GM19467 (cell line): ENCODE measurements at regions not wholly inside any gene's neighbourhood (a gene's known extent, or its start where the extent isn't known, plus 50 kb on each side); places are given as distances from the start of the nearest gene placed in this dataset.

Experiments used
- ATAC-seq: cut with Tn5 transposase; IDR thresholded peaks from one replicate; pipeline ENCODE4 v1.9.1; 2021; ENCODE audit warnings: mild to moderate bottlenecking, moderate library complexity; ENCODE audit not compliant: unreplicated experiment

GRCh38 chr3:59311231-59311630, 261.4 kb upstream of the CFAP20DC start:
- ATAC-seq: no peak

GRCh38 chr3:59310736-59311135, 260.9 kb upstream of the CFAP20DC start:
- ATAC-seq: no peak

GRCh38 chr3:59308684-59309083, 258.9 kb upstream of the CFAP20DC start:
- no peak for ATAC-seq

GRCh38 chr3:59308001-59308400, 258.2 kb upstream of the CFAP20DC start:
- ATAC-seq: no peak

GRCh38 chr3:59306436-59306835, 256.6 kb upstream of the CFAP20DC start:
- ATAC-seq: no peak

- ATAC-seq: no peak
These were observed 254.5 kb upstream of the CFAP20DC start for GRCh38 chr3:59304296-59304695.

- ATAC-seq: no peak
These were observed 253.6 kb upstream of the CFAP20DC start for GRCh38 chr3:59303452-59303851.

- ATAC-seq: no peak
These were observed 252.6 kb upstream of the CFAP20DC start for GRCh38 chr3:59302442-59302841.

GRCh38 chr3:59300733-59301132, 250.9 kb upstream of the CFAP20DC start:
- no peak for ATAC-seq

- ATAC-seq: no peak
These were observed 249.7 kb upstream of the CFAP20DC start for GRCh38 chr3:59299561-59299960.

- ATAC-seq: no peak
These were observed 240.5 kb upstream of the CFAP20DC start for GRCh38 chr3:59290358-59290757.

GRCh38 chr3:59289831-59290230, 240.0 kb upstream of the CFAP20DC start:
- ATAC-seq: no peak

- no peak for ATAC-seq
These were observed 239.1 kb upstream of the CFAP20DC start for GRCh38 chr3:59288951-59289350.

- ATAC-seq: no peak
These were observed 237.1 kb upstream of the CFAP20DC start for GRCh38 chr3:59286791-59287531.

- ATAC-seq: no peak
These were observed 235.7 kb upstream of the CFAP20DC start for GRCh38 chr3:59285560-59285959.

GRCh38 chr3:59284926-59285325, 235.1 kb upstream of the CFAP20DC start:
- ATAC-seq: no peak

- ATAC-seq: no peak
These were observed 230.3 kb upstream of the CFAP20DC start for GRCh38 chr3:59280113-59280512.

GRCh38 chr3:59277816-59278215, 228.0 kb upstream of the CFAP20DC start:
- no peak for ATAC-seq

- ATAC-seq: no peak
These were observed 227.4 kb upstream of the CFAP20DC start for GRCh38 chr3:59277201-59277600.

- no peak for ATAC-seq
These were observed 224.2 kb upstream of the CFAP20DC start for GRCh38 chr3:59273976-59274375.

GRCh38 chr3:59271971-59272370, 222.1 kb upstream of the CFAP20DC start:
- no peak for ATAC-seq

GRCh38 chr3:59270921-59271320, 221.1 kb upstream of the CFAP20DC start:
- no peak for ATAC-seq

GRCh38 chr3:59270209-59270608, 220.4 kb upstream of the CFAP20DC start:
- ATAC-seq: no peak
